Upper lobe of left lung (tissue), 6 donors: ENCODE measurements at regions not wholly inside any gene's neighbourhood (a gene's known extent, or its start where the extent isn't known, plus 50 kb on each side); places are given as distances from the start of the nearest gene placed in this dataset.

Experiments used
- ATAC-seq, 2 donors: fragments of 200-7000 bp; cut with Tn5 transposase; one replicate each; pipeline ENCODE4 v1.9.1; 2022; ENCODE audit warnings: mild to moderate bottlenecking in 2 of 2, moderate library complexity in 2 of 2; ENCODE audit not compliant: low FRiP score in 2 of 2
- DNase-seq, 2 donors: peaks; one replicate each; pipeline ENCODE4 v3.0.0-alpha.2; 2019 to 2020
- H3K27ac ChIP-seq, 4 donors: fragments of 200-600 bp; sonication (generic); one replicate each; pipeline ENCODE4 v1.5.1; 2016 to 2019
- H3K27me3 ChIP-seq, 4 donors: fragments of 200-600 bp; sonication (generic); one replicate each; pipeline ENCODE4 v1.5.1; 2017 to 2019
- H3K36me3 ChIP-seq, 4 donors: fragments of 200-600 bp; sonication (generic); one replicate each; pipeline ENCODE4 v1.5.1; 2016 to 2019
- H3K4me1 ChIP-seq, 4 donors: fragments of 200-600 bp; sonication (generic); one replicate each; pipeline ENCODE4 v1.5.1; 2018 to 2019
- H3K4me3 ChIP-seq, 4 donors: fragments of 200-600 bp; sonication (generic); one replicate each; pipeline ENCODE4 v1.5.1; 2017 to 2019; ENCODE audit warnings: mild to moderate bottlenecking in 2 of 4, moderate library complexity in 1 of 4
- H3K9me3 ChIP-seq, 4 donors: fragments of 200-600 bp; sonication (generic); one replicate each; pipeline ENCODE4 v1.5.1; 2018 to 2019
- EP300 ChIP-seq, 4 donors: sonication (generic); formaldehyde crosslinking; IDR thresholded peaks; one replicate each; pipeline ENCODE4 v1.5.1; 2017; ENCODE audit warnings: antibody characterized with exemption in 4 of 4, control low read depth in 2 of 4
- POLR2A ChIP-seq, 4 donors: fragments of 450-650 bp; IDR thresholded peaks; one replicate each; pipeline ENCODE4 v1.5.1; 2016 to 2017; ENCODE audit warnings: antibody characterized with exemption in 4 of 4, mild to moderate bottlenecking in 2 of 4
- POLR2AphosphoS5 ChIP-seq, 2 donors: sonication (generic); formaldehyde crosslinking; IDR thresholded peaks; one replicate each; pipeline ENCODE4 v1.5.1; 2017; ENCODE audit warnings: antibody characterized with exemption in 2 of 2
- WGBS, 2 donors: methylation state at CpG; one replicate each; pipeline ENCODE4 v1.1.5; 2017 to 2018; 5-methylcytosine and 5-hydroxymethylcytosine counted together
- TF ChIP-seq, protein P1 (sequence below), 6 experiments: fragments of 450-650 bp in 4 of 6; fragments of 200-600 bp in 2 of 6; sonication (generic) in 2 of 6; IDR thresholded peaks; one replicate each; pipeline ENCODE4 v1.5.1; 2016 to 2019; ENCODE audit warnings: antibody characterized with exemption in 6 of 6
- donor health status: DM: no; HTN: no; CAD: no; lungs with moderate emphysema.
- donor health status: DM: no; HTN: yes; CAD: no; lungs with severe emphysema.

DNA sequence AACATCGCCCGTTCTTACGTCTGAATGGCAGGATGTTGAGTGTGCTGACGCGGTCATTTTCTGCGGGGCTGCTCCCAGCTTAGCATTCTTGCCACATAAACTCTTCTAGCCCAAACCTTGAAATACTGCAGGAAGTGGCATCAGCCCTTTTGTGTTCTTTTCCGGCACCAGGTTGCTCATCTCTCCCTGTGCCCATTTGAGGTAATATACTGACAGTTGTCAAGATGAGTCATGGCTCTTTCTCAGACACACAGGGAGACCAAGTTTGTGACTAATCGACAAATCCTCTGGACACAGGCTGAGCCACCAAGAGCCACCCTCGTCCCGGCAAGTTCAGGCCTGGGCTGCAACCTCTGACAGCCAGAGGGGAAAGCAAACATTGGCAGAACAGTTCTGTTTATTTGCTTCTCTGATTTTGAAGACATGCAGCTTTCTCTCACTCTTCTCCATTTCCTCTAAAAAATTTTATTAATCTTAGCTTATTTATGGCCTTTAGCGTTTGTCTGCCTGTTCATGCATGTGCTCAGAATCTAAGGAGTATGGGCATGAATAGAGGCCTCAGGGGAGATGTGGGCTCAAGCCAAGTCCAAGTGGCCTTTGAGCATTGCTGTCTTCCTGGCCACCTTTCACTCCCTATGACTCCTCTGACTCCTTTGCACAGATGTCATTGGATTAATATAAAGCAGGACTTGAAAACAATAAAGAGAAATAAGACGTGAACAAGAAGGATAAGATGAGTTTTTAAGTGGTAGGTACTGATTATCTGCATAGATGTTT lies 328.2 kb upstream of the JAG1 start:
- Histone ChIP-seq H3K9me3 (no peaks in the 10 kb centered on the region), H3K4me1 (peaks cover 0 to 5% (median 0%) of the 10 kb centered on the region in 4 donors), H3K27me3 (no peaks in the 10 kb centered on the region), H3K27ac (peak overlapping the region in 1 of 4 donors; percentile 37), H3K4me3 (no peak overlapping the region), H3K36me3 (no peaks in the 10 kb centered on the region)
- DNase-seq (no peak), ATAC-seq (no peak)
- peak in 1 of 2 donors; percentile 32 for TF ChIP-seq POLR2AphosphoS5 (IDR thresholded peaks at IDR 0.05)
- TF ChIP-seq, protein P1, sequence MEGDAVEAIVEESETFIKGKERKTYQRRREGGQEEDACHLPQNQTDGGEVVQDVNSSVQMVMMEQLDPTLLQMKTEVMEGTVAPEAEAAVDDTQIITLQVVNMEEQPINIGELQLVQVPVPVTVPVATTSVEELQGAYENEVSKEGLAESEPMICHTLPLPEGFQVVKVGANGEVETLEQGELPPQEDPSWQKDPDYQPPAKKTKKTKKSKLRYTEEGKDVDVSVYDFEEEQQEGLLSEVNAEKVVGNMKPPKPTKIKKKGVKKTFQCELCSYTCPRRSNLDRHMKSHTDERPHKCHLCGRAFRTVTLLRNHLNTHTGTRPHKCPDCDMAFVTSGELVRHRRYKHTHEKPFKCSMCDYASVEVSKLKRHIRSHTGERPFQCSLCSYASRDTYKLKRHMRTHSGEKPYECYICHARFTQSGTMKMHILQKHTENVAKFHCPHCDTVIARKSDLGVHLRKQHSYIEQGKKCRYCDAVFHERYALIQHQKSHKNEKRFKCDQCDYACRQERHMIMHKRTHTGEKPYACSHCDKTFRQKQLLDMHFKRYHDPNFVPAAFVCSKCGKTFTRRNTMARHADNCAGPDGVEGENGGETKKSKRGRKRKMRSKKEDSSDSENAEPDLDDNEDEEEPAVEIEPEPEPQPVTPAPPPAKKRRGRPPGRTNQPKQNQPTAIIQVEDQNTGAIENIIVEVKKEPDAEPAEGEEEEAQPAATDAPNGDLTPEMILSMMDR (IDR thresholded peaks at IDR 0.05), result no peak
- 63 to 72% methylated on average over 12 of the region's 12 CpGs for WGBS, 2 donors

DNA sequence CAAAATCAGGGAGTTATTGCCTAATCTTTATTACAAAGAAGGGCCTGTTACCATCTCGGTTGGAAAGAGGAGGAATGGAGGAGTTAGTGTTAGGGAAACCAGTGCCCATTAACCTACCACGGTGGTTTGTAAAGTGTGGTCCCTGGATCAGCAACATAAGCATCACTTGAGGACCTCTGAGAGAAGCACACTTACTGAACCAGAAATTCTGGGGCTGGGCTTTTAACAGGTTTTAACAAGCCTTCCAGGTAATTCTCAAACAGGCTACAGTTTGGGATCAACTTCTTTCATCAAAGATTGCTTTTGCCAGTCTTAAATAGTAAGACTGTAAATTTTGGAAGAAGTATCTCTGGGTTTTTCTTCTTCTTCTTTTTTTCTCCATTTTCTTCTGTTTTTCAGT lies 329.5 kb upstream of the JAG1 start:
- Histone ChIP-seq H3K4me3 (no peak overlapping the region), H3K9me3 (no peaks in the 10 kb centered on the region), H3K27ac (no peak overlapping the region), H3K27me3 (no peaks in the 10 kb centered on the region), H3K4me1 (peaks cover 0 to 5% (median 0%) of the 10 kb centered on the region in 4 donors), H3K36me3 (no peaks in the 10 kb centered on the region)
- no peak for DNase-seq
- no peak for ATAC-seq
- 53 to 84% methylated on average over 2 of the region's 2 CpGs for WGBS, 2 donors
- TF ChIP-seq POLR2AphosphoS5 (IDR thresholded peaks at IDR 0.05) (no peak), EP300 (IDR thresholded peaks at IDR 0.05) (no peak), POLR2A (IDR thresholded peaks at IDR 0.05) (no peak)
- TF ChIP-seq, protein P1 (IDR thresholded peaks at IDR 0.05), result no peak

DNA sequence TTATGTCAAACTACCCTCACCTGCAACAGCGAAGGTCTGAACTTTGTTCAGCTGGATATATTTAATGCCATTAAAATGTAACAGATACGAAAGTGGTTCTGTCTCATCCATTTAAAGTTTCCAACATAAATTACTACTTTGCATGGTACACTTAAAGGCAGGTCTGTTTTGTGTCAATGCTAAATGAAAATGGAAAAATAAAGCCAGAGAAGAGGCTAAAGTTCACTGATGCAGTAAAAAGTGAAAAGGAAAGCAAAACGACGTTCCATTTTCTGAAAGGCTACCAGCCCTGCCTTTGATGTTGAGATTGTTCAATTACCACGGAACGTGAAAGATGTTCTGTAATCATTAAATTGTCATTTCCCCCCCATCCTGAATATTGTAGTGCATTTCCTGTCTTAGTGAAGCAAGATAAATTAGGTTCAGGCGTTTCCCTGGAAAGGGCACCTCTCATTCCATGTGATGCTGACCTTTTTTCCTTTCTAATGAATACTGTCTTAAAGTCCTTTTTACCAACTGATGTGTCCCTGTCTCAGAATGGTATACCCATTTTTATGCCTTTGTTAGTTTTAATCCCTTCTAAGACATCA lies 334.7 kb upstream of the JAG1 start:
- TF ChIP-seq POLR2AphosphoS5 (IDR thresholded peaks at IDR 0.05) (no peak), EP300 (IDR thresholded peaks at IDR 0.05) (no peak), POLR2A (IDR thresholded peaks at IDR 0.05) (no peak)
- TF ChIP-seq, protein P1 (IDR thresholded peaks at IDR 0.05), result no peak
- Histone ChIP-seq H3K4me3 (no peak overlapping the region), H3K27me3 (no peaks in the 10 kb centered on the region), H3K27ac (no peak overlapping the region), H3K36me3 (no peaks in the 10 kb centered on the region), H3K9me3 (no peaks in the 10 kb centered on the region), H3K4me1 (peaks cover 0 to 3% (median 0%) of the 10 kb centered on the region in 4 donors)
- 60 to 63% methylated on average over 7 of the region's 7 CpGs for WGBS, 2 donors
- DNase-seq (no peak), ATAC-seq (no peak)

DNA sequence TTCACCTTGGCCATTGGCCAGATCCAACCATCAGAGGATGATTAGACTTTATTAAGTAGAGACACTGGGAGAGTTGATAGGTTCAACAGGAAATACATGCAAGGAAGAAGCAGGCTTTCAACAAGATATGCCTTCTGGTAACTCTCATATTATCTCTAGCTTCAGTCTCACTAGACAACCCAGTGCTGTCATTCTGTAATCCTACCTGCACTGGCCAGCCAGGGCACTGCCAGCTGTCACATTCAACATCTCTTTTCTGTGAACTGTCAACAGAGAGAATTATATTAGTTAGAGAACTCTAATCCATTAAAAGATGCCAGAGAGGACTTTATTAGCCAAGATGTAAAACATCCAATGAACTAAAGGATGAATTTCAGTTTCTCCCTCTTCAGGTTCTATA lies 337.9 kb upstream of the JAG1 start:
- Histone ChIP-seq H3K27ac (no peak overlapping the region), H3K36me3 (no peaks in the 10 kb centered on the region), H3K27me3 (no peaks in the 10 kb centered on the region), H3K4me1 (peaks cover 0 to 6% (median 4%) of the 10 kb centered on the region in 4 donors), H3K9me3 (no peaks in the 10 kb centered on the region), H3K4me3 (no peak overlapping the region)
- TF ChIP-seq POLR2AphosphoS5 (IDR thresholded peaks at IDR 0.05), result no peak
- TF ChIP-seq, protein P1 (IDR thresholded peaks at IDR 0.05), result no peak
- TF ChIP-seq POLR2A (IDR thresholded peaks at IDR 0.05), result no peak
- TF ChIP-seq EP300 (IDR thresholded peaks at IDR 0.05), result no peak
- no peak for ATAC-seq
- DNase-seq, result no peak
